Testis (tissue), 2 donors: ENCODE measurements at regions not wholly inside any gene's neighbourhood (a gene's known extent, or its start where the extent isn't known, plus 50 kb on each side); places are given as distances from the start of the nearest gene placed in this dataset.

ENCODE experiments used
- DNase-seq: peaks from one replicate; pipeline ENCODE4 v3.0.0-alpha.2; 2019
- H3K27ac ChIP-seq, 2 donors: fragments of 200-600 bp; sonication (generic); one replicate each; pipeline ENCODE4 v1.5.1; 2019
- H3K27me3 ChIP-seq: fragments of 200-600 bp; sonication (generic); one replicate; pipeline ENCODE4 v1.5.1; 2019
- H3K36me3 ChIP-seq: fragments of 200-600 bp; sonication (generic); one replicate; pipeline ENCODE4 v1.5.1; 2017; ENCODE audit warnings: low read depth; ENCODE audit errors: missing control alignments
- H3K4me1 ChIP-seq: fragments of 200-600 bp; sonication (generic); one replicate; pipeline ENCODE4 v1.5.1; 2019
- H3K4me3 ChIP-seq, 2 donors: fragments of 200-600 bp; sonication (generic); one replicate each; pipeline ENCODE4 v1.5.1; 2017 to 2019
- H3K9me3 ChIP-seq: fragments of 200-600 bp; sonication (generic); one replicate; pipeline ENCODE4 v1.5.1; 2017
- CTCF ChIP-seq, 3 experiments: fragments of 450-650 bp in 2 of 3; fragments of 200-600 bp in 1 of 3; sonication (generic) in 1 of 3; IDR thresholded peaks; one replicate each; pipeline ENCODE4 v1.5.1; 2016 to 2019; ENCODE audit warnings: antibody characterized with exemption in 3 of 3, mild to moderate bottlenecking in 2 of 3, moderate library complexity in 1 of 3
- POLR2A ChIP-seq: fragments of 450-650 bp; IDR thresholded peaks from one replicate; pipeline ENCODE4 v1.6.1; 2017; ENCODE audit warnings: antibody characterized with exemption, mild to moderate bottlenecking, moderate library complexity
- WGBS, 2 donors: methylation state at CpG; one replicate each; pipeline ENCODE4 v1.1.5; 2018; 5-methylcytosine and 5-hydroxymethylcytosine counted together
- intact Hi-C: fragments of 100-400 bp; cut with DNase I; formaldehyde crosslinking; loops from one replicate; pipeline ENCODE4 v1.15.1; 2023; ENCODE audit warnings: low total_unique reads

- DNase-seq, result no peak
- TF ChIP-seq CTCF (IDR thresholded peaks at IDR 0.05) (no peak), POLR2A (no peak)
- WGBS, 2 donors, result 69 to 75% methylated on average over 3 of the region's 3 CpGs
- Histone ChIP-seq H3K36me3 (no peaks in the 10 kb centered on the region), H3K4me1 (no peaks in the 10 kb centered on the region), H3K27ac (no peak overlapping the region), H3K27me3 (no peaks in the 10 kb centered on the region), H3K9me3 (no peaks in the 10 kb centered on the region), H3K4me3 (no peak overlapping the region)
- intact Hi-C loops, result no loop called here
Measured at GRCh38 chr16:51430716-51431369, 279.8 kb upstream of the SALL1 start.

- no peak for DNase-seq
- 85 to 92% methylated on average over 2 of the region's 2 CpGs for WGBS, 2 donors
- intact Hi-C loops, result no loop called here
- no peak for TF ChIP-seq POLR2A
- H3K4me1 ChIP-seq, result no peaks in the 10 kb centered on the region
- no peak overlapping the region for H3K27ac ChIP-seq
- H3K27me3 ChIP-seq, result no peaks in the 10 kb centered on the region
- no peak overlapping the region for H3K4me3 ChIP-seq
- H3K9me3 ChIP-seq, result no peaks in the 10 kb centered on the region
- no peaks in the 10 kb centered on the region for H3K36me3 ChIP-seq
Measured at GRCh38 chr16:51429041-51429440, 278.0 kb upstream of the SALL1 start.

- DNase-seq, result no peak
- WGBS, 2 donors, result 29 to 41% methylated on average over 1 of the region's 1 CpG
- TF ChIP-seq POLR2A (no peak), CTCF (IDR thresholded peaks at IDR 0.05) (no peak)
- Histone ChIP-seq H3K4me3 (no peak overlapping the region), H3K27me3 (no peaks in the 10 kb centered on the region), H3K9me3 (no peaks in the 10 kb centered on the region), H3K4me1 (no peaks in the 10 kb centered on the region), H3K36me3 (no peaks in the 10 kb centered on the region), H3K27ac (no peak overlapping the region)
- intact Hi-C loops, result no loop called here
Measured at GRCh38 chr16:51427085-51427484, 276.0 kb upstream of the SALL1 start.

- WGBS, 2 donors, result 44 to 68% methylated on average over 5 of the region's 5 CpGs
- Histone ChIP-seq H3K27me3 (no peaks in the 10 kb centered on the region), H3K36me3 (no peaks in the 10 kb centered on the region), H3K9me3 (no peaks in the 10 kb centered on the region), H3K4me1 (no peaks in the 10 kb centered on the region), H3K4me3 (no peak overlapping the region), H3K27ac (no peak overlapping the region)
- intact Hi-C loops, result no loop called here
- TF ChIP-seq POLR2A, result no peak
- TF ChIP-seq CTCF (IDR thresholded peaks at IDR 0.05), result no peak
- DNase-seq, result no peak
Measured at GRCh38 chr16:51426276-51426675, 275.2 kb upstream of the SALL1 start.

GRCh38 chr16:51420247-51420646, 269.2 kb upstream of the SALL1 start:
- no peaks in the 10 kb centered on the region for H3K36me3 ChIP-seq
- WGBS, 2 donors, result 55 to 65% methylated on average over 2 of the region's 2 CpGs
- H3K27ac ChIP-seq, result no peak overlapping the region
- no peaks in the 10 kb centered on the region for H3K4me1 ChIP-seq
- no peak for DNase-seq
- no peak overlapping the region for H3K4me3 ChIP-seq
- intact Hi-C loops, result no loop called here
- no peaks in the 10 kb centered on the region for H3K27me3 ChIP-seq
- TF ChIP-seq POLR2A (no peak), CTCF (IDR thresholded peaks at IDR 0.05) (no peak)
- H3K9me3 ChIP-seq, result no peaks in the 10 kb centered on the region
